T-cell (primary cell): ENCODE measurements at regions not wholly inside any gene's neighbourhood (a gene's known extent, or its start where the extent isn't known, plus 50 kb on each side); places are given as distances from the start of the nearest gene placed in this dataset.
"Not testable (repeated sequence)": the region's sequence is repeated elsewhere in the genome, so short reads cannot be mapped to it uniquely, and the experiment has no call there.

Experiments used
- ATAC-seq, 4 experiments: fragments of 200-7000 bp in 3 of 4; fragments of 150-1000 bp in 1 of 4; cut with Tn5 transposase; replicated peaks in 1 of 4; 1 replicate in 3 of 4; 2 replicates in 1 of 4; pipeline ENCODE4 v1.10.0; 2021; ENCODE audit warnings: moderate library complexity in 3 of 4, mild to moderate bottlenecking in 2 of 4, moderate number of reproducible peaks in 1 of 4
- CTCF ChIA-PET, 2 donors: fragments of 300-600 bp; sonication (Branson Sonifier 250); formaldehyde crosslinking; loops; one replicate each; lab custom pipeline; 2022; ENCODE audit warnings: antibody characterized with exemption in 2 of 2; lab: Charles Lee
- POLR2A ChIA-PET, 2 donors: fragments of 300-600 bp; sonication (Branson Sonifier 250); formaldehyde crosslinking; loops; one replicate each; lab custom pipeline; 2022; ENCODE audit warnings: antibody characterized with exemption in 2 of 2; lab: Charles Lee
- DNase-seq, 35 experiments: peaks; one replicate each; pipeline versions ENCODE4 v3.0.0 to v3.0.0-alpha.2; 2013 to 2023
- H3K27ac ChIP-seq: one replicate; pipeline ENCODE4 v1.5.1; 2013; ENCODE audit warnings: low read length
- H3K27me3 ChIP-seq, 2 experiments: replicated peaks in 1 of 2; 1 replicate in 1 of 2; 2 replicates in 1 of 2; pipeline versions ENCODE4 v1.6.1 to v1.7.0; 2013; ENCODE audit warnings: low read length in 1 of 2, mixed read lengths in 1 of 2; ENCODE audit not compliant: control insufficient read depth in 2 of 2, insufficient read depth in 2 of 2; ENCODE audit errors: extremely low read depth in 1 of 2
- H3K36me3 ChIP-seq, 2 donors: 1 replicate in 1 of 2; 2 replicates in 1 of 2; pipeline versions ENCODE4 v1.6.1 to v1.7.0; 2013; ENCODE audit warnings: low read length in 1 of 2; ENCODE audit not compliant: control insufficient read depth in 2 of 2, insufficient read depth in 1 of 2; ENCODE audit errors: extremely low read depth in 1 of 2
- H3K4me1 ChIP-seq, 2 experiments: 1 replicate in 1 of 2; 2 replicates in 1 of 2; pipeline versions ENCODE4 v1.6.1 to v1.7.0; 2013; ENCODE audit warnings: low read length in 2 of 2, mixed read lengths in 1 of 2; ENCODE audit not compliant: insufficient read depth in 2 of 2, control insufficient read depth in 1 of 2; ENCODE audit errors: extremely low read depth in 1 of 2
- H3K4me3 ChIP-seq, 2 donors: 1 replicate in 1 of 2; 2 replicates in 1 of 2; pipeline versions ENCODE4 v1.5.1 to v1.7.0; 2013; ENCODE audit warnings: mild to moderate bottlenecking in 2 of 2, low read length in 1 of 2, moderate library complexity in 1 of 2; ENCODE audit not compliant: control insufficient read depth in 1 of 2; ENCODE audit errors: extremely low read depth in 1 of 2
- H3K9me3 ChIP-seq: 2 replicates; pipeline ENCODE4 v1.7.0; 2013
- H3K27ac Mint-ChIP-seq, 2 donors: one replicate each; pipeline ENCODE4 v1.8.0; 2020 to 2021; ENCODE audit warnings: mild to moderate bottlenecking in 2 of 2, mixed read lengths in 2 of 2
- H3K27me3 Mint-ChIP-seq, 2 donors: one replicate each; pipeline ENCODE4 v1.8.0; 2021 to 2022; ENCODE audit warnings: mixed read lengths in 2 of 2
- H3K36me3 Mint-ChIP-seq: one replicate; pipeline ENCODE4 v1.8.0; 2021; ENCODE audit warnings: mixed read lengths
- H3K4me1 Mint-ChIP-seq, 3 donors: one replicate each; pipeline ENCODE4 v1.8.0; 2020 to 2022; ENCODE audit warnings: mixed read lengths in 3 of 3, mild to moderate bottlenecking in 1 of 3
- H3K4me3 Mint-ChIP-seq, 3 donors: one replicate each; pipeline ENCODE4 v1.8.0; 2020 to 2022; ENCODE audit warnings: mild to moderate bottlenecking in 3 of 3, mixed read lengths in 3 of 3, moderate library complexity in 3 of 3
- H3K9me3 Mint-ChIP-seq, 3 donors: one replicate each; pipeline ENCODE4 v1.8.0; 2020 to 2022; ENCODE audit warnings: mixed read lengths in 3 of 3
- WGBS: methylation state at CpG from one replicate; pipeline ENCODE4 v1.1.5; 2013; ENCODE audit warnings: missing lambda C conversion rate; ENCODE audit not compliant: insufficient coverage; 5-methylcytosine and 5-hydroxymethylcytosine counted together

DNA sequence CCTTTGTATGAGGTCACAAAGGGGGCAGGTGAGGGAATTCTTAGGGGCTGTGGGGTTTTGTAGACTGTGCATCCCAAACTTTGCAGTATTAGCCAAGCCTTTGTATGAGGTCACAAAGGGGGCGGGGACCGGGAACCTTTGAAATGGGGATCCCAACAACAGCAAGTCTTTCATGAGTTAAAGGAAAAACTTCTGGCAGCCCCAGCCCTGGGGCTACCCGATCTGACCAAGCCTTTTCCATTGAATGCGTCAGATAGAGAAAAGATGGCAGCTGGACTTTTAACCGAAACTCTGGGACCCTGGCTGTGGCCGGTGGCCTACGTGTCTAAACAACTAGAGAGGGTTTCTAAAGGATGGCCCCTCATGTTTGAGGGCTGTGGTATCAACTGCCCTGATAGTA is 79.0 kb upstream of the RUBCNL start:
- H3K27ac Mint-ChIP-seq, DNase-seq, H3K36me3 ChIP-seq, H3K36me3 Mint-ChIP-seq, H3K27ac ChIP-seq, CTCF ChIA-PET, H3K27me3 ChIP-seq, H3K4me1 Mint-ChIP-seq, H3K9me3 Mint-ChIP-seq, H3K4me1 ChIP-seq, H3K4me3 ChIP-seq, H3K9me3 ChIP-seq, H3K4me3 Mint-ChIP-seq, ATAC-seq, H3K27me3 Mint-ChIP-seq: not testable (repeated sequence)
- POLR2A ChIA-PET = interaction anchor here in 1 of 2 donors (0.6 kb wide), 1 partner anchor 10 kb away, joined by 9 read pairs; no protein-coding TSS in a partner anchor
- 70% methylated on average over 4 of the region's 7 CpGs for WGBS

DNA sequence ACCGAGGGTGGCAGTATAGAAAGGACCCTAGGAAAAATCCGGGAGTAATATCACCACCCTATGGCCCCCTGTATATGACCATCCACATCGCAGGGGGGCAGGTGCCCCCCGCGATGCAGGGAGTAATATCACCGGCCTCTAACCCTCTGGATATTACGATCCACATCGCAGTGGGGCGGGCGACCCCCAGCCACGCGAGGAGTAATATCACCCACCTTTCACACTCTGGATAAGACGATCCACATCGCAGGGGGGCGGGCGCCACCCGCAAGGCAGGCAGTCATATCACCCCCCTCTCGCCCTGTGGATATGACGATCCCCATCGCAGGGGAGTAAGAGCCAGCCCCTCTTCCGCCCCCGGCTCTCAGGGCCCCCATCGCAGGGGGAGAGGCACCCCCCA is 76.7 kb upstream of the RUBCNL start:
- H3K4me3 ChIP-seq = no peak overlapping the region
- no peaks in the 10 kb centered on the region for H3K9me3 ChIP-seq
- no peaks in the 10 kb centered on the region for H3K36me3 ChIP-seq
- DNase-seq = no peak
- Mint-ChIP-seq H3K27ac (no peak overlapping the region), H3K9me3 (peaks cover 0 to 9% (median 4%) of the 10 kb centered on the region in 3 donors), H3K4me1 (no peaks in the 10 kb centered on the region), H3K4me3 (no peak overlapping the region), H3K36me3 (no peaks in the 10 kb centered on the region), H3K27me3 (peaks cover 4 to 5% of the 10 kb centered on the region in 2 donors)
- WGBS = no CpG with 5 or more reads among the region's 23 CpGs
- H3K27ac ChIP-seq = no peak overlapping the region
- CTCF ChIA-PET = no interaction called here
- no peaks in the 10 kb centered on the region for H3K4me1 ChIP-seq
- ATAC-seq = no peak
- H3K27me3 ChIP-seq = no peaks in the 10 kb centered on the region
- POLR2A ChIA-PET = no interaction called here

DNA sequence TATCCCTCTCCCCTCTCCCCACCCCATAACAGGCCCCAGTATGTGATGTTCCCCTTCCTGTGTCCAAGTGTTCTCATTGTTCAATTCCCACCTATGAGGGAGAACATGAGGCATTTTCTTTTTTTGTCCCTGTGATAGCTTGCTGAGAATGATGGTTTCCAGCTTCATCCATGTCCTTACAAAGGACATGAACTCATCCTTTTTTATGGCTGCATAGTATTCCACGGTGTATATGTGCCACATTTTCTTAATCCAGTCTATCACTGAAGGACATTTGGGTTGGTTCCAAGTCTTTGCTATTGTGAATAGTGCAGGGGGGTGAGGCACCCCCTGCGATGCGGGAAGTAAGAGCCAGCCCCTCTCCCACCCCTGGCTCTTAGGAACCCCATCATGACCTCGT is 73.2 kb upstream of the RUBCNL start:
- ATAC-seq, H3K36me3 ChIP-seq, DNase-seq, H3K27me3 Mint-ChIP-seq, H3K27ac ChIP-seq, H3K4me3 ChIP-seq, H3K9me3 Mint-ChIP-seq, POLR2A ChIA-PET, H3K4me1 ChIP-seq, H3K27me3 ChIP-seq, H3K9me3 ChIP-seq, CTCF ChIA-PET, H3K36me3 Mint-ChIP-seq, H3K27ac Mint-ChIP-seq, H3K4me1 Mint-ChIP-seq, H3K4me3 Mint-ChIP-seq: not testable (repeated sequence)
- WGBS = 78% methylated on average over 3 of the region's 4 CpGs

GRCh38 chr13:46457255-46457654 is 70.2 kb upstream of the RUBCNL start:
- H3K36me3 ChIP-seq, H3K9me3 ChIP-seq, H3K4me3 Mint-ChIP-seq, H3K4me1 Mint-ChIP-seq, H3K4me1 ChIP-seq, ATAC-seq, H3K27me3 Mint-ChIP-seq, H3K36me3 Mint-ChIP-seq, H3K9me3 Mint-ChIP-seq, H3K27me3 ChIP-seq, CTCF ChIA-PET, H3K27ac Mint-ChIP-seq, H3K4me3 ChIP-seq, DNase-seq, POLR2A ChIA-PET, H3K27ac ChIP-seq: not testable (repeated sequence)
- WGBS = no CpG with 5 or more reads among the region's 2 CpGs

GRCh38 chr13:46455924-46456323 is 68.9 kb upstream of the RUBCNL start:
- H3K4me3 ChIP-seq, H3K4me3 Mint-ChIP-seq, DNase-seq, H3K36me3 ChIP-seq, H3K27me3 Mint-ChIP-seq, H3K4me1 Mint-ChIP-seq, H3K9me3 Mint-ChIP-seq, POLR2A ChIA-PET, H3K36me3 Mint-ChIP-seq, H3K27me3 ChIP-seq, H3K27ac ChIP-seq, H3K4me1 ChIP-seq, H3K27ac Mint-ChIP-seq, H3K9me3 ChIP-seq: not testable (repeated sequence)
- no CpG with 5 or more reads among the region's 4 CpGs for WGBS
- CTCF ChIA-PET = interaction anchor here in 1 of 2 donors (0.7 kb wide), 1 partner anchor 16 kb away, joined by 3 read pairs; no protein-coding TSS in a partner anchor
- ATAC-seq = peak in 1 of 4 experiments; percentile 43

DNA sequence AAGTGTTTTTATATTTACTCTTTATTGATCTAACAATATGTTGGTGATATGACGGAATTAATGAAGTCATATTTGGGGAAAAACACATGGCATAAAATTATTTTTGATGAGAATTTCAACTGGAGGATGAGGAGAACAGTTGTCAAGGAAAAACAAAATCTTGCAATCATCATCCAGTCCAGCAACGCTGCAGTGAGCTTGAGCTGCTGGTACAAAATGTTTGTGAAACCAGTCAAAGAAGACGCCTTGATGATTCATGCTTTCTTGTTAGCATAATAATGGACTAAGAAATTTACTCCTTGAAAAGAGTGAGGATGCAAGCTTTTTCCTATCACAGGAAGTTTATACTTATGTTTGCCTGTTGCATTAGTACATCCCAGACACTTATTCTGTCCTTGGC is 64.1 kb upstream of the RUBCNL start:
- H3K4me1 Mint-ChIP-seq, H3K4me1 ChIP-seq, ATAC-seq, H3K9me3 ChIP-seq, H3K27me3 ChIP-seq, POLR2A ChIA-PET, H3K36me3 ChIP-seq, H3K4me3 Mint-ChIP-seq, H3K36me3 Mint-ChIP-seq, H3K9me3 Mint-ChIP-seq, H3K27me3 Mint-ChIP-seq, H3K4me3 ChIP-seq, DNase-seq, CTCF ChIA-PET, H3K27ac Mint-ChIP-seq, H3K27ac ChIP-seq: not testable (repeated sequence)
- no CpG with 5 or more reads among the region's 3 CpGs for WGBS

DNA sequence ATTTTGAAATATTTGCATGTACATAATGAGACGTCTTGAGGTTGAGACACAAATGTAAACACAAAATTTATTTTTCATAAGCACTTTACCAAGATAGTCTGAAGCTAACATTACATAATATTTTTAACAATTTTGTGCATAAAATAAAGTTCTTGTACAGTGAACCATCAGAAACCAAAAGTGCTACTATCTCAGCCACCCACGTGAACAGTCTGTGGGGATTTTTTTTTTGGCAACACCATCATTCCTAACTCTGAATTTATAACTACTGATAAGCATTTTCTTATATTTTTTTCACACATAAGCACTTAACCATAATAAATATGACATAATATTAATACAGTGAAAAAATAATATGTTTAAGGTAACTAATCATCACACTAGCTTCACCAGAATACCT is 62.9 kb upstream of the RUBCNL start:
- CTCF ChIA-PET = not testable (repeated sequence)
- no CpG with 5 or more reads among the region's 2 CpGs for WGBS

More for the DNA sequence above, 62.9 kb upstream of the RUBCNL start:
- H3K36me3 ChIP-seq, H3K4me3 ChIP-seq, H3K36me3 Mint-ChIP-seq, H3K27ac ChIP-seq, POLR2A ChIA-PET, ATAC-seq, H3K9me3 ChIP-seq, DNase-seq, H3K4me3 Mint-ChIP-seq, H3K4me1 ChIP-seq, H3K27me3 ChIP-seq, H3K4me1 Mint-ChIP-seq, H3K9me3 Mint-ChIP-seq, H3K27ac Mint-ChIP-seq, H3K27me3 Mint-ChIP-seq: not testable (repeated sequence)
